Left renal pelvis (tissue), 4 donors: ENCODE measurements at regions not wholly inside any gene's neighbourhood (a gene's known extent, or its start where the extent isn't known, plus 50 kb on each side); places are given as distances from the start of the nearest gene placed in this dataset.

Experiments used
- DNase-seq, 4 donors: peaks; one replicate each; pipeline ENCODE4 v3.0.0-alpha.2; 2013; ENCODE audit warnings: low read depth in 4 of 4, low spot score in 3 of 4

DNA sequence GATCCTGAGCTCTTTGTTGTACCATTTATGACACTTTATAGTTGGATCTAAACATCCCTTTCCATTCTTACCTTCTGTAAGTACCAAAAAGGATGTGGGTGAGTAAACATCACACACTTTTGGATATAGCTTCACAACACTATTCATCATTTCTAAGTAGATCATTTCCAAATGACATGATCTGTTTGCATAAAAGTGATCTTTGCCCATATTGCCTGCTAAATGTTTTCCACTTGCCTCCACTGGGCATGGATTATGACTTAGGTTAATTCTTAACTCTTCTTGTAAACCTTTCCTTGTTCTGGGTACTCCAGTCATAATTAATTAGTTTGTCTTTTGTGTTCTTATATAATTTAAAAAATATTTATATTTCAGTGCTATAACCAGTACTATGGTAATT lies 244.9 kb upstream of the AGA start:
- no peak for DNase-seq

DNA sequence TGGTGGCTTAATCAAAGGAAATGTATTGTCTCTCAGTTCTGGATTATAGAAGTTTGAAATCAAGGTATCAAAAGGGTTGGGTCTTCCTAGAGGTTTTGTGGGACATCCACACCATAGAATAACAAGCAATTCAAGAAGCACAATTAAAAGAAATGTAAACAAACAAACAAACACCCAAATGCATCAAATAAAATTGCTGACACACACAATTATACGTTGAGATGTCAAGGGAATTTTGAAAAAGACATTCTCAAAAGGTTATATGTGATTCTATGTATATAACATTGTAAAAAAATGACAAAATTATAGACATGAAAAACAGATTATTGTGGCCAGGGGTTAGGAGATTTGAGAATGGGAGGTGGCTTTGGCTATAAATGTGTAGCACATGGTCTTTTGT lies 250.7 kb upstream of the AGA start:
- DNase-seq = no peak

DNA sequence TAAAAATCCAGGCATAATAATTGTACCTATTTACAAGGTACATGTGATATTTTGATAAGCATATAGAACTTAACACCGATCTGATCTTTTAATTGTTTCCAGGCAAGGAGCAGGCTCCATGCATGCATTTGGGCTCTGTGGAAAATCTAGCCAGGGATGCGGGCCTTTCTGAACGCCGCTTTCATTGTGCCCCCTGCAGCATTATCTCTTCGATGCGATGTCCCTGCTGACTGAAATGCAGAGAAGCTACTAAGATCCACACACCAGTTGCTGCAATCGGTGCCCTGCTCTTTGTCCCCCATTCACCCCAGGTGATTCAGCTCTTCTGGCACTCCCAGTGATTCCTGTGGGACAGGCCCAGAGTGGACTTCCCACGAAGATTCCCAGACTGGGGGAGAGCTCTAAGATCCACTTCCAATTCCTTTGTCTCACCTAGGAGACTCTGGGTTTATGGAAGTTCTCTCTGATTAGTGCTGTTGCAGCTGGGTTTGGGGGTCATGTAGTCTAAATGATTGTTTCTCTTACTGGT lies 254.3 kb upstream of the AGA start:
- DNase-seq = no peak

DNA sequence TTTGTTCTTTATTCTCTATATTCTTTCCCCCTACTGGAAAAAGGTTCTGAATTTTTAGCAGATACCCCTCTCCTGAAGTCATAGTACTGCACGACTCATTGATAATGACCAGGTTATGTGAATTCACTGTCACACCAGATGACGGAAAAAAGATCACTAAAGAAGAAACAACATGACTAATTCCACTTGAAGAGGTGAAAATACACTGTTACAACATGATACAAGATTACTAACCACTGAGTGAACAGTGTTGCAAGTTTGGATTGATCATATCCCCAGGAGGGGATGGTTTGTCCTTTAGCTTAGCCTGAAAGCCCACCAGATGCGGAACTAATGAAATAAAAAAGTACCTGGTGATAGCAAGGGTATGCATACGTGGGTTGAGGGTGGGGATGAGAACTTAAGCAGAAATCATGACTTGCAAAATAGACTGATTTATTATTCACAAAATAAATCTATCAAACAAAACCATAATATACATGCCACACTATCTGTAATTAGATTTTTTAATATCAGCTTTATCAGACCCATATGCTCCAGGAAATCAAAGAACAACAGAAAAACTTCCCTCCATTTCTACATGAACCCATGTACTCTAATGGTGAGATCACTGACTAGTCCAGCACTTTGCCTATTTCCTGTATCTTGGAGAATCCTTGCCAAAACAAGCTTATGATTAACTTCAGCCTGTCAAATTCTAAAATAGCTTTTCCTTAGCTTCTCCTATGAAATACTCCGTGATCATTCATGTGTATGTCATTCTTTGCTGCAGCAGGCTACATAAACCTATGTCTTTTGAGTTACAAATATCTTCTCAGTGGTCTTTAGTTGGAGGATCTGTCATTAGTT lies 257.4 kb upstream of the AGA start:
- DNase-seq = peak in 1 of 4 donors; percentile 1

GRCh38 chr4:177706916-177707315 lies 264.7 kb upstream of the AGA start:
- DNase-seq = no peak

DNA sequence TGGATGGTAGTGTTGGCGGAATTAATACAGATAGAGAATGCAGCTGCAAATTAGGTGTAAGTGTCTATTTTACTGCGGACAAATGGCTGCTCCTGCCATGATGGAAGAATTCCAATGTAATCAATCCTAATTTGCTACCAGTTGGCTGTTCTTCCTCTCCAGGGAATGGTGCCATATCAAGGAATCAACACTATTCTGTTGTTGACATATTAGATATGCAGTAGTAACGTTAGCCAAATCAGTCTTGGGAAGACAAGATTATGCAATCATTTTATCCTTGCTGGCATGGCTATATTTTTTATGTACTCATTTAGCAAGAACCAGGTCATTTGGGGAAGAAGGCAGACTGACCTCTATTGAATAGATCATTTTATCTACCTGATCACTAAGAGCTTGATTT lies 271.2 kb upstream of the AGA start:
- DNase-seq = no peak

GRCh38 chr4:177717407-177717806 lies 275.2 kb upstream of the AGA start:
- no peak for DNase-seq

DNA sequence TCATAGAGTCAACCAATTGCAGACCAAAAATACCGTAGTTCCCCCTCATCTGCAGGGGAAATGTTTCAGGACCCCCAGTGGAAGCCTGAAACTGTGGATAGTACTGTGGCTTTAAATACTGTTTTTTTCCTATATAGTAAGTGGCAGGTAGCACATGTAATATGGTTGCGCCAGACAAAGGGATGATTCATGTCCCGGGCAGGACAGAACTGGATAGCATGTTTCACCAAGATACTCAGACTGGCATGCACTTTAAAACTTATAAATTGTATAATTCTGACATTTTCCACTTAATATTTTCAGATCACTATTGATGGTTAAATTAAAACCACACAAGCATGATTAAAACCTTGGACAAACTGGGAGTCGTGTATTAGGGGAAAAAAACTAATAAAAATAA lies 276.3 kb upstream of the AGA start:
- DNase-seq = no peak

DNA sequence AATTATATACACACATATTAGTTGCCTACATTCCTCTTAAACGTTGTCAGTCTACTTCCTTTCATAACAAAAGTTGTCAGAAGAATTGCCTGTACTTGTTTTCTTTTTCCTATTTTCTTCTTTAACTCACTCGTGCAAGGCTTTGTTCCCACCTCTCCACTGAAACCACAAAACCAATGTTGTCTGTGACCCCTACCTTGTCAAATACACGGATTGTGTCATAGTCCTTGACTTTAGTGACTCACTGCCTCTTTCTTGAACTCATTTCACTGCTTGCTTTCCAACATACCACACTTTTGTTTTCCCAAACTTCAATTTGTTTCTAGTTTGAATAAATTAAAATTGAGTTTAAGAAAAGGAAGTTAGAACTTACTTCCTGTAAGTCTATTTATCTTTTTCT lies 283.9 kb upstream of the AGA start:
- DNase-seq = no peak

DNA sequence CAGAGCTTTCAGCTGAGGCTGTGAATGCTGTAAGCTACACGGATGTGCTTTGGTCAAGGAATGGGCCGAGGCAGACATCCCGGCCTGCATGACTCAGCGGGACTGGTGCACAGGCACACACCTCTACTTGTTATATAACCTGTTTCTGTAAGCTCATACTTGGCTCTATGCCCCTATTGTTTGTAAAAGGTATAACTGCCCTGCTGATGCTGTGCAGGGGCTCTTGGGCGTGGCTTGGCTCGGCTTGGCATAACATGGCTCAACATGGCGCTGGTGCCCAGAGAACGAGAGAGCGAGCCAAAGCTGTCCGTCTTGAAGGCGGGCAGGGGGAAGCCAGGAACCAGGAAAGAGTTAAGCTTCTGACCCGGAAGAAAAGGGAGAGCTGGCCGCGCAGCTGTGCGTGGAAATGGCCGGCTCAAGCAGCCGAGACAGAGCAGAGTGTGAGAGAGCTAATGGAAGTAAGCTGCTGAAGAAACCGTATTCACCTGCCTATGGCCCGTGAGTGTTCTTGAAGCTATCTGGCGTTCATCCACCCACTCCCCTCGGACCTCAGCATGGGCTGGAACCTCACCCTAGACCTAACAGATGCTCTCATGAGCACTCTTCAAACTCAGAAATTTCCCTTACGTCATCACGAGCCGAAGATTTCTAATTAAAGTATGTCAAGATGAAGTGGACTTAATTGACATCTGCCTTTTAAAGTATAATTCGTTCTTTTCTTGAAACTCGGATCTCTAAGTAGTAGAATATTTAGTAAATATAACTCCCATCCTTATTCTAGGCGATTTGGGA lies 286.3 kb upstream of the AGA start:
- DNase-seq = no peak

GRCh38 chr4:177729681-177730080 lies 287.4 kb upstream of the AGA start:
- no peak for DNase-seq

DNA sequence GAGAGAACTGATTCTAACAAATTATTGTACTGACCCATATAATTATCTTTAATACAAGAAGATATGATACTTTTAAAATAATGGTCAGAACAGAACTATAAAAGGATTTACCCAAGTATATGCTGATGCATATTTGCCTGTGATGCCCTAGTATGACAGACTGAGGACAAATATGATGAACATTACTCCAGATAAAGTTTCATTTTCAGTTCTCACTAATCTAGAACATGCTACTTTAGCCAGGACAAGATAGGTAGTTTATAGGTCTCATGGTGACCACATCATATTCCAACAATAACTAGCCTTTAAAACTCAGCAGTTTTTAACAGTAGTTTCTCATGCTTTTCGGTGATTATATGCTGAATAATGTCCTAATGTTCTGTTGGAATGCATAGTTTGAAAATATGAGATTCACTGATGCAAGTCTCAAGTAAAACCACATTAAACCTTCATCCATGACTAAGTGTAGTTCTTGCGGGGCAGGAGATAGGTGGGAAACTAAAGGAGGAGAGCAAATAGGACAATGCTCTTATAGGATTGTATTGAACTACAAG lies 295.2 kb upstream of the AGA start:
- DNase-seq = no peak

GRCh38 chr4:177740563-177740962 lies 298.3 kb upstream of the AGA start:
- no peak for DNase-seq

GRCh38 chr4:177759729-177760128 lies 317.5 kb upstream of the AGA start:
- no peak for DNase-seq

- DNase-seq = no peak
Measured at GRCh38 chr4:177761692-177762091, 319.5 kb upstream of the AGA start.

DNA sequence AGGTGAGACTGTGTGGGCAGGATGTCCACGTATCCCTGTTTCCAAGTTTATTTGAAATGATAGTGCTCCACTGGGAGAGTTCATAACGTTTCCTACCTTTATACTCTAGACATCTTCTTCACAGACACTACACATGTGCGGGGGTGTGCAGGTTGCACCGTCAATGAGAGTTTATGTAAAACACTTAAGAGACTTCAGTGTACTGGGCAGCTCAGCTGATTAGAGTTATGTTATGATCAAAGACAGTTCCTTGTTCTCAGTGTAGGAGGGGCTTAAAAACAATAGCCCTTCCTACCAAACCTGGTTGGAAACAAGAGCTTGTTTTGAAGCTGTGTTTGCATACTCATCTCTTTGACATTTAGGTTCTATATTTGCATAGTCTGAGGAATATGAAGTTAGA lies 326.9 kb upstream of the AGA start:
- DNase-seq = no peak

GRCh38 chr4:177770776-177771175 lies 328.5 kb upstream of the AGA start:
- no peak for DNase-seq

GRCh38 chr4:177771645-177772044 lies 329.4 kb upstream of the AGA start:
- DNase-seq = no peak

GRCh38 chr4:177778623-177779022 lies 336.4 kb upstream of the AGA start:
- no peak for DNase-seq

DNA sequence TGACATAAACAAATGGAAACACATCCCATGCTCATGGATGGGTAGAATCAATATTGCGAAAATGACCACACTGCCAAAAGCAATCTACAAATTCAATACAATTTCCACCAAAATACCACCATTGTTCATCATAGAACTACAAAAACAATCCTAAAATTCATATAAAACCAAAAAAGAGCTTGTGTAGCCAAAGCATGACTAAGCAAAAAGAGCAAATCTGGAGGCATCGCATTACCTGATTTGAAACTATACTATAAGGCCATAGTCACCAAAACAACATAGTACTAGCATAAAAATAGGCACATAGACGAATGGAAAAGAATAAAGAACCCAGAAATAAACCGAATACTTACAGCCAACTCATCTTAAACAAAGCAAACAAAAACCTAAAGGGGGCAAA lies 342.8 kb upstream of the AGA start:
- DNase-seq = no peak

DNA sequence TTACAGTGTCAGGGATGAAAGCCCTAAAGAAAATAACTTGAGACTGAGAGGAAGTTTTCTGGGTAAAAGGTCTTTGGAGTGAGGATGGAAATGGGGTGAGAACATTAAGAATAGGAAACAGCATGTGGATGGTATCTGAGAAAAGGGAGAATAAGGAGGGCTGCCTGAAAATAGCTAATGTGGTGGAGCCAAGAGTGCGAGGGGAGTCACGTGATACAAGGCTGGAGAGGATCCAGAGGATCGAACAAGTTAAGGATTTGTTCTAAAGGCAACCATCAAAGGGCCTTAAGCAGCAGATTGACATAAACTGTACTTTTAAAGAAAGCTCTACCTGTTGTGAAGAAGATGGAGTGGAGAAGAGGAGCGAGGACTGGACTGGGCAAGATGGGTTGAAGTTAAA lies 347.4 kb upstream of the AGA start:
- DNase-seq = no peak

- no peak for DNase-seq
Measured at GRCh38 chr4:177791188-177791587, 349.0 kb upstream of the AGA start.
